GM12878 (cell line): ENCODE measurements at regions not wholly inside any gene's neighbourhood (a gene's known extent, or its start where the extent isn't known, plus 50 kb on each side); places are given as distances from the start of the nearest gene placed in this dataset.

Experiments
- ATAC-seq: fragments of 200-7000 bp; cut with Tn5 transposase; 3 replicates; pipeline ENCODE4 v1.9.1; 2020; ENCODE audit warnings: mild to moderate bottlenecking, moderate library complexity
- BruUV-seq: library from RNA; stranded (reverse); fragments of 400-500 nt; replicated peaks from 2 replicates; lab custom pipeline; 2021; lab: Mats Ljungman, UMichigan
- CTCF ChIA-PET: fragments of 300-600 bp; sonication (Branson Sonifier 250); formaldehyde crosslinking; extraction: SDS; loops from one replicate; lab custom pipeline; 2021; ENCODE audit warnings: inconsistent platforms; lab: Yijun Ruan, JAX
- POLR2A ChIA-PET: fragments of 350-600 bp; formaldehyde crosslinking; extraction: SDS; loops from one replicate; lab custom pipeline; 2021; ENCODE audit warnings: inconsistent platforms; lab: Charles Lee
- RAD21 ChIA-PET: fragments of 300-600 bp; sonication (Branson Sonifier 250); formaldehyde crosslinking; loops from one replicate; lab custom pipeline; 2023; ENCODE audit warnings: antibody characterized with exemption; ENCODE audit not compliant: unreplicated experiment; lab: Charles Lee
- SMC1A ChIA-PET: fragments of 300-600 bp; sonication (Branson Sonifier 250); formaldehyde crosslinking; loops from one replicate; lab custom pipeline; 2023; ENCODE audit not compliant: unreplicated experiment, uncharacterized antibody; lab: Charles Lee
- DNase-seq: peaks from one replicate; pipeline ENCODE4 v3.0.0-alpha.2; 2011; ENCODE audit warnings: low read depth, low spot score
- FAIRE-seq: peaks from 3 replicates; lab custom pipeline; 2011; peaks lifted over from hg19 to GRCh38; lab: Jason Lieb, UNC
- H2AFZ ChIP-seq: 2 replicates; pipeline ENCODE4 v1.6.0; 2011; ENCODE audit warnings: low read depth, low read length, control low read depth; ENCODE audit not compliant: control insufficient read depth
- H3K27ac ChIP-seq: 2 replicates; pipeline ENCODE4 v1.5.1; 2011; ENCODE audit warnings: control low read depth; ENCODE audit not compliant: control insufficient read depth, insufficient read depth
- H3K27me3 ChIP-seq, 2 experiments: replicated peaks in 1 of 2; 2 replicates each; pipeline versions ENCODE4 v1.6.0 to v1.6.1; 2011; ENCODE audit warnings: low read length in 1 of 2; ENCODE audit not compliant: control insufficient read depth in 2 of 2, insufficient read depth in 2 of 2
- H3K36me3 ChIP-seq, 2 experiments: 2 replicates each; pipeline ENCODE4 v1.5.1; 2011; ENCODE audit warnings: low read length in 1 of 2; ENCODE audit not compliant: control insufficient read depth in 2 of 2, insufficient read depth in 2 of 2
- H3K4me1 ChIP-seq: 2 replicates; pipeline ENCODE4 v1.6.1; 2011; ENCODE audit warnings: mild to moderate bottlenecking, low read length, moderate library complexity, mixed read lengths; ENCODE audit not compliant: control insufficient read depth, insufficient read depth
- H3K4me2 ChIP-seq: 2 replicates; pipeline ENCODE4 v1.6.0; 2011; ENCODE audit warnings: control low read depth; ENCODE audit not compliant: control insufficient read depth, insufficient read depth
- H3K4me3 ChIP-seq: fragments of 200-600 bp; sonication (generic); 2 replicates; pipeline ENCODE4 v1.5.1; 2016
- H3K79me2 ChIP-seq: 2 replicates; pipeline ENCODE4 v1.6.0; 2011; ENCODE audit warnings: low read length; ENCODE audit not compliant: control insufficient read depth, insufficient read depth
- H3K9ac ChIP-seq: 2 replicates; pipeline ENCODE4 v1.8.0; 2011; ENCODE audit warnings: low read length, control low read depth, mixed read lengths; ENCODE audit not compliant: control insufficient read depth, insufficient read depth
- H3K9me3 ChIP-seq: replicated peaks from 3 replicates; pipeline ENCODE4 v1.5.1; 2011; ENCODE audit warnings: mild to moderate bottlenecking, low read length; ENCODE audit not compliant: control insufficient read depth, insufficient read depth
- H4K20me1 ChIP-seq: 2 replicates; pipeline ENCODE4 v1.6.0; 2011; ENCODE audit not compliant: control insufficient read depth, insufficient read depth
- ATF2 ChIP-seq: IDR thresholded peaks from 2 replicates; pipeline ENCODE4 v1.6.1; 2012; ENCODE audit warnings: low read length, inconsistent platforms
- BACH1 ChIP-seq: fragments of 450-650 bp; IDR thresholded peaks from 2 replicates; pipeline ENCODE4 v1.6.1; 2017; ENCODE audit warnings: mild to moderate bottlenecking, borderline replicate concordance
- BCL11A ChIP-seq: IDR thresholded peaks from 2 replicates; pipeline ENCODE4 v1.6.1; 2011; ENCODE audit warnings: low read depth, low read length
- CEBPZ ChIP-seq: fragments of 150-350 bp; IDR thresholded peaks from 2 replicates; pipeline ENCODE4 v1.6.1; 2016; ENCODE audit warnings: low read depth, low read length
- FOXM1 ChIP-seq: IDR thresholded peaks from 2 replicates; pipeline ENCODE4 v1.6.1; 2012; ENCODE audit warnings: low read depth, mild to moderate bottlenecking, inconsistent platforms, low read length, moderate library complexity
- HDAC2 ChIP-seq: fragments of 200-600 bp; sonication (generic); IDR thresholded peaks from 2 replicates; pipeline ENCODE4 v1.6.1; 2017
- HDGF ChIP-seq: fragments of 450-650 bp; IDR thresholded peaks from 2 replicates; pipeline ENCODE4 v1.6.1; 2016; ENCODE audit warnings: antibody characterized with exemption
- IRF5 ChIP-seq: fragments of 450-650 bp; IDR thresholded peaks from 2 replicates; pipeline ENCODE4 v1.6.1; 2017; ENCODE audit warnings: borderline replicate concordance
- JUND ChIP-seq: IDR thresholded peaks from 2 replicates; pipeline ENCODE4 v1.6.1; 2012; ENCODE audit warnings: low read depth, mild to moderate bottlenecking, low read length, improper control_type of control experiment, moderate library complexity
- KLF5 ChIP-seq: fragments of 450-650 bp; IDR thresholded peaks from 2 replicates; pipeline ENCODE4 v1.6.1; 2014; ENCODE audit warnings: mild to moderate bottlenecking; ENCODE audit not compliant: partially characterized antibody
- NFYB ChIP-seq: IDR thresholded peaks from 2 replicates; pipeline ENCODE4 v1.6.1; 2011; ENCODE audit warnings: low read depth, mild to moderate bottlenecking, low read length, improper control_type of control experiment, moderate library complexity; ENCODE audit not compliant: insufficient read depth
- PAX8 ChIP-seq: fragments of 450-650 bp; IDR thresholded peaks from 2 replicates; pipeline ENCODE4 v1.6.1; 2017; ENCODE audit warnings: mild to moderate bottlenecking, moderate library complexity
- RAD21 ChIP-seq: IDR thresholded peaks from 2 replicates; pipeline ENCODE4 v1.6.1; 2011; ENCODE audit warnings: mild to moderate bottlenecking, low read depth, low read length, moderate library complexity; ENCODE audit not compliant: insufficient read depth
- RFX5 ChIP-seq: IDR thresholded peaks from 2 replicates; pipeline ENCODE4 v1.6.1; 2011; ENCODE audit warnings: low read depth, low read length, improper control_type of control experiment
- SRF ChIP-seq, 2 experiments: IDR thresholded peaks; 2 replicates each; pipeline ENCODE4 v1.6.1; 2011; ENCODE audit warnings: low read depth in 2 of 2, low read length in 2 of 2, mild to moderate bottlenecking in 1 of 2, moderate library complexity in 1 of 2
- TARDBP ChIP-seq: IDR thresholded peaks from 2 replicates; pipeline ENCODE4 v1.6.1; 2016; ENCODE audit warnings: borderline replicate concordance
- ZBED1 ChIP-seq: IDR thresholded peaks from 2 replicates; pipeline ENCODE4 v1.6.1; 2016; ENCODE audit warnings: borderline replicate concordance
- in situ Hi-C: fragments of 300-500 bp; cut with MboI; formaldehyde crosslinking; loops from 9 replicates; pipeline ENCODE4 v1.14.3; 2018; ENCODE audit warnings: mixed read lengths
- intact Hi-C: fragments of 100-400 bp; cut with micrococcal nuclease; formaldehyde crosslinking; loops from one replicate; pipeline ENCODE4 v1.14.2; 2022; ENCODE audit not compliant: unreplicated experiment

DNA sequence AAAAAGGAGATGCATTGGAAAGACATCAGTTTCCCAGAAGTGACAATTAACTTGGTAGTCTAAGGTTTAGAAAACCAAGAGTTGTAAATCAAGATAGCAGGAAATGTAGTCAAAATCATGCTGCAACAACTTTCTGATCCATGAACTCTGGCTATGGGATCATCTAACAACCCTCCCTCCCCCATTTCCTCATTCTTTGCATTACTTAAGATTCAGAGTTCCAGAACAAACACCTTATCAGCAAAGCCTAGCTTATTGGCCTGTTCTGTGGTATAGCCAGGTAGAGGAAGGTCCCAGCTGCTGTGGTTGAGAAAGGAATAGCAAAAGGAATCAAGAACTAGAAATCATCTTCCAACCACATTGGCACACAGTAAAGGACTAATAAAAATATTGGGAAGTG, 651.1 kb downstream of the METTL15 start:
- no peak for FAIRE-seq
- TF ChIP-seq IRF5 (no peak), CEBPZ (no peak), BACH1 (no peak), JUND (no peak), RFX5 (no peak), ATF2 (no peak), KLF5 (no peak), HDAC2 (no peak), FOXM1 (no peak), PAX8 (no peak), ZBED1 (no peak), BCL11A (no peak), TARDBP (no peak), RAD21 (no peak), HDGF (no peak), SRF (IDR thresholded peaks at IDR 0.05; ENCODE audit: low read depth in 2 of 2, low read length in 2 of 2) (no peak), NFYB (no peak)
- Histone ChIP-seq H3K4me1 (no peaks in the 10 kb centered on the region), H3K9me3 (no peaks in the 10 kb centered on the region), H3K79me2 (no peaks in the 10 kb centered on the region), H2AFZ (no peak overlapping the region), H3K4me2 (no peak overlapping the region), H3K4me3 (no peak overlapping the region), H3K27me3 (no peaks in the 10 kb centered on the region), H3K27ac (no peak overlapping the region), H3K36me3 (no peaks in the 10 kb centered on the region), H4K20me1 (no peaks in the 10 kb centered on the region), H3K9ac (no peak overlapping the region)
- CTCF ChIA-PET = no interaction called here
- no peak for ATAC-seq
- RAD21 ChIA-PET = no interaction called here
- no peak for DNase-seq
- in situ Hi-C loops = no loop called here
- BruUV-seq = no TSS peak
- SMC1A ChIA-PET = interaction anchor here (1.0 kb wide), 1 partner anchor 20 kb away, joined by 5 read pairs; no protein-coding TSS in a partner anchor
- POLR2A ChIA-PET = no interaction called here
- intact Hi-C loops = no loop called here
